CD14-positive monocyte (primary cell): ENCODE measurements at regions not wholly inside any gene's neighbourhood (a gene's known extent, or its start where the extent isn't known, plus 50 kb on each side); places are given as distances from the start of the nearest gene placed in this dataset.

Experiments used
- DNase-seq, 3 donors: peaks; one replicate each; pipeline ENCODE4 v3.0.0-alpha.2; 2011 to 2022
- H2AFZ ChIP-seq: 2 replicates; pipeline ENCODE4 v1.6.0; 2012; ENCODE audit warnings: mild to moderate bottlenecking, low read depth, low read length, inconsistent platforms; ENCODE audit not compliant: insufficient read depth, poor library complexity, severe bottlenecking
- H3K27ac ChIP-seq, 2 donors: 1 replicate in 1 of 2; 2 replicates in 1 of 2; pipeline ENCODE4 v1.5.1; 2012 to 2013; ENCODE audit warnings: low read length in 2 of 2, control low read depth in 1 of 2, inconsistent platforms in 1 of 2, low read depth in 1 of 2, mild to moderate bottlenecking in 1 of 2
- H3K27me3 ChIP-seq, 2 donors: one replicate each; pipeline versions ENCODE4 v1.6.0 to v1.6.1; 2011 to 2013; ENCODE audit warnings: low read length in 2 of 2; ENCODE audit not compliant: control insufficient read depth in 2 of 2, insufficient read depth in 2 of 2
- H3K36me3 ChIP-seq, 2 donors: replicated peaks in 1 of 2; 1 replicate in 1 of 2; 2 replicates in 1 of 2; pipeline versions ENCODE4 v1.5.1 to v1.6.1; 2012 to 2013; ENCODE audit warnings: low read length in 2 of 2, control low read depth in 1 of 2, inconsistent platforms in 1 of 2, mild to moderate bottlenecking in 1 of 2; ENCODE audit not compliant: insufficient read depth in 2 of 2, control insufficient read depth in 1 of 2
- H3K4me1 ChIP-seq, 2 donors: 1 replicate in 1 of 2; 2 replicates in 1 of 2; pipeline versions ENCODE4 v1.5.1 to v1.6.1; 2012 to 2013; ENCODE audit warnings: low read length in 2 of 2, control low read depth in 1 of 2, inconsistent platforms in 1 of 2, mild to moderate bottlenecking in 1 of 2, moderate library complexity in 1 of 2; ENCODE audit not compliant: insufficient read depth in 2 of 2, control insufficient read depth in 1 of 2
- H3K4me2 ChIP-seq: replicated peaks from 2 replicates; pipeline ENCODE3; 2012; ENCODE audit warnings: low read length, moderate library complexity, mild to moderate bottlenecking; ENCODE audit not compliant: poor library complexity, severe bottlenecking; ENCODE audit errors: extremely low read depth
- H3K4me3 ChIP-seq, 3 experiments: fragments of 200-600 bp in 1 of 3; sonication (generic) in 1 of 3; replicated peaks in 1 of 3; 1 replicate in 2 of 3; 2 replicates in 1 of 3; pipeline ENCODE4 v1.5.1; 2011 to 2013; ENCODE audit warnings: low read length in 3 of 3, mild to moderate bottlenecking in 3 of 3, control low read depth in 2 of 3, low read depth in 2 of 3, inconsistent platforms in 1 of 3, moderate library complexity in 1 of 3
- H3K79me2 ChIP-seq: 2 replicates; pipeline ENCODE4 v1.6.0; 2012; ENCODE audit warnings: mild to moderate bottlenecking, control low read depth, inconsistent platforms, low read length, moderate library complexity; ENCODE audit not compliant: insufficient read depth
- H3K9ac ChIP-seq: 2 replicates; pipeline ENCODE4 v1.6.0; 2017; ENCODE audit warnings: low read length, mild to moderate bottlenecking; ENCODE audit not compliant: insufficient read depth, poor library complexity, severe bottlenecking
- H3K9me3 ChIP-seq, 2 donors: replicated peaks in 1 of 2; 1 replicate in 1 of 2; 2 replicates in 1 of 2; pipeline versions ENCODE4 v1.5.1 to v1.6.1; 2012 to 2013; ENCODE audit warnings: low read length in 2 of 2, control low read depth in 1 of 2; ENCODE audit not compliant: control insufficient read depth in 1 of 2, insufficient read depth in 1 of 2
- H4K20me1 ChIP-seq: 2 replicates; pipeline ENCODE4 v1.6.0; 2012; ENCODE audit warnings: mild to moderate bottlenecking, low read length, control low read depth, moderate library complexity; ENCODE audit not compliant: insufficient read depth
- H3K27ac Mint-ChIP-seq, 7 donors: one replicate each; pipeline ENCODE4 v1.8.0; 2020; ENCODE audit warnings: mild to moderate bottlenecking in 7 of 7, mixed read lengths in 7 of 7, moderate library complexity in 6 of 7, inconsistent platforms in 2 of 7
- H3K27me3 Mint-ChIP-seq, 3 donors: one replicate each; pipeline ENCODE4 v1.8.0; 2021 to 2022; ENCODE audit warnings: low read depth in 3 of 3, mild to moderate bottlenecking in 3 of 3, mixed read lengths in 3 of 3, moderate library complexity in 3 of 3, inconsistent platforms in 1 of 3
- H3K36me3 Mint-ChIP-seq, 2 donors: one replicate each; pipeline ENCODE4 v1.8.0; 2020; ENCODE audit warnings: mixed read lengths in 2 of 2, inconsistent platforms in 1 of 2, mild to moderate bottlenecking in 1 of 2
- H3K4me1 Mint-ChIP-seq: one replicate; pipeline ENCODE4 v1.8.0; 2020; ENCODE audit warnings: mild to moderate bottlenecking, mixed read lengths
- H3K4me3 Mint-ChIP-seq, 2 donors: one replicate each; pipeline ENCODE4 v1.8.0; 2020; ENCODE audit warnings: mild to moderate bottlenecking in 2 of 2, mixed read lengths in 2 of 2, moderate library complexity in 1 of 2
- H3K9me3 Mint-ChIP-seq, 7 donors: one replicate each; pipeline ENCODE4 v1.8.0; 2020 to 2022; ENCODE audit warnings: mixed read lengths in 7 of 7, mild to moderate bottlenecking in 6 of 7, moderate library complexity in 6 of 7, inconsistent platforms in 2 of 7
- WGBS: methylation state at CpG from one replicate; pipeline ENCODE4 v1.1.5; 2013; ENCODE audit warnings: missing lambda C conversion rate; ENCODE audit not compliant: insufficient coverage; 5-methylcytosine and 5-hydroxymethylcytosine counted together
- intact Hi-C, 2 donors: fragments of 100-400 bp; cut with micrococcal nuclease; formaldehyde crosslinking; loops; one replicate each; pipeline versions ENCODE4 v1.15.0 to v1.15.1; 2023
- TF ChIP-seq, protein P1 (sequence below): fragments of 200-600 bp; IDR thresholded peaks from one replicate; pipeline ENCODE4 v1.8.0; 2022; ENCODE audit warnings: antibody characterized with exemption, mild to moderate bottlenecking

DNA sequence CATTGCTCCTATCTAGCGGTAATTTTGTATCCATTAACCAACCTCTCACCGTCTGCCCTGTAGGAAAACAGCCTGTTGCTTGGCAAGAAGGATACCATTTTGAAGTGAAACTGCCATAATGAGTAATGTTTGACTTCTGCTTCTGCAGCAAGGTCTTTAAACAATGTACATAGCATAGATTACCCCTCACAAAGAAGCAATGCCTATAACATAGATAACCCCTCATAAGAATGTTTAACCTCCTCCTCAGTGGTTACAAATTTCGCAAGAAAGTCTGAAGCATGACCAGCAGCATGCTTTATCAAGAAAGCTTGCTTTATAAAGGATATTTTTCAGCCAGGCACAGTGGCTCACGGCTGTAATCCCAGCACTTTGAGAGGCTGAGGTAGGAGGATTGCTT is 61.2 kb upstream of the MFGE8 start:
- WGBS = no CpG with 5 or more reads among the region's 4 CpGs
- H3K4me3 Mint-ChIP-seq = no peak overlapping the region
- intact Hi-C loops = no loop called here

DNA sequence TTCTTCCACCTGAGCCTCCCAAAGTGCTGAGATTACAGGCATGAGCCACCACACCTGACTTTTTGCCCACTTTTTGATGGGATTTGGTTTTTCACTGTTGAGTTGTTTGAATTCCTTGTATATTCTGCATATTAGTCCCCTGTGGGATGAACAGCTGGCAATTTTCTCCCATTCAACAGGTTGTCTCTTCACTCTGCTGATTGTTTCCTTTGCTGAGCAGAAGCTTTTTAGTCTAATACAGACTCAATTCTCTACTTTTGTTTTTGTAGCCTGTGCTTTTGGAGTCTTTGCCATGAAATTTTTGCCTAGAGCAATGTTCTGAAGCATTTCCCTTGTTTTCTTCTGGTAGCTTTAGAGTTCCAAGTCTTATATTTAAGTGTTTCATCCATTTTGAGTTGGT is 62.7 kb upstream of the MFGE8 start:
- Histone ChIP-seq H3K4me2 (no peak overlapping the region), H3K9me3 (peaks cover under 1 to 12% of the 10 kb centered on the region in 2 donors), H3K27me3 (no peaks in the 10 kb centered on the region), H3K36me3 (no peaks in the 10 kb centered on the region), H2AFZ (no peak overlapping the region), H4K20me1 (no peaks in the 10 kb centered on the region), H3K4me3 (no peak overlapping the region), H3K27ac (no peak overlapping the region), H3K9ac (no peak overlapping the region), H3K4me1 (no peaks in the 10 kb centered on the region), H3K79me2 (no peaks in the 10 kb centered on the region)
- Mint-ChIP-seq H3K4me1 (no peaks in the 10 kb centered on the region), H3K27ac (no peak overlapping the region), H3K4me3 (no peak overlapping the region), H3K9me3 (peaks cover 5 to 19% (median 10%) of the 10 kb centered on the region in 7 donors), H3K36me3 (no peaks in the 10 kb centered on the region), H3K27me3 (peaks cover 0 to 5% (median 4%) of the 10 kb centered on the region in 3 donors)
- TF ChIP-seq, protein P1, sequence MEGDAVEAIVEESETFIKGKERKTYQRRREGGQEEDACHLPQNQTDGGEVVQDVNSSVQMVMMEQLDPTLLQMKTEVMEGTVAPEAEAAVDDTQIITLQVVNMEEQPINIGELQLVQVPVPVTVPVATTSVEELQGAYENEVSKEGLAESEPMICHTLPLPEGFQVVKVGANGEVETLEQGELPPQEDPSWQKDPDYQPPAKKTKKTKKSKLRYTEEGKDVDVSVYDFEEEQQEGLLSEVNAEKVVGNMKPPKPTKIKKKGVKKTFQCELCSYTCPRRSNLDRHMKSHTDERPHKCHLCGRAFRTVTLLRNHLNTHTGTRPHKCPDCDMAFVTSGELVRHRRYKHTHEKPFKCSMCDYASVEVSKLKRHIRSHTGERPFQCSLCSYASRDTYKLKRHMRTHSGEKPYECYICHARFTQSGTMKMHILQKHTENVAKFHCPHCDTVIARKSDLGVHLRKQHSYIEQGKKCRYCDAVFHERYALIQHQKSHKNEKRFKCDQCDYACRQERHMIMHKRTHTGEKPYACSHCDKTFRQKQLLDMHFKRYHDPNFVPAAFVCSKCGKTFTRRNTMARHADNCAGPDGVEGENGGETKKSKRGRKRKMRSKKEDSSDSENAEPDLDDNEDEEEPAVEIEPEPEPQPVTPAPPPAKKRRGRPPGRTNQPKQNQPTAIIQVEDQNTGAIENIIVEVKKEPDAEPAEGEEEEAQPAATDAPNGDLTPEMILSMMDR = no peak
- DNase-seq = no peak
- intact Hi-C loops = no loop called here

More for the DNA sequence above, 61.2 kb upstream of the MFGE8 start:
- TF ChIP-seq, protein P1 = no peak
- no peak overlapping the region for H3K4me3 ChIP-seq
- H2AFZ ChIP-seq = no peak overlapping the region
- Mint-ChIP-seq H3K27ac (no peak overlapping the region), H3K36me3 (no peaks in the 10 kb centered on the region), H3K4me1 (no peaks in the 10 kb centered on the region), H3K9me3 (peaks cover 8 to 26% (median 19%) of the 10 kb centered on the region in 7 donors), H3K27me3 (peaks cover 0 to 6% (median 5%) of the 10 kb centered on the region in 3 donors)
- no peaks in the 10 kb centered on the region for H3K27me3 ChIP-seq
- H3K9me3 ChIP-seq = peaks cover 8 to 15% of the 10 kb centered on the region in 2 donors
- no peak for DNase-seq
- H3K9ac ChIP-seq = no peak overlapping the region
- H3K4me2 ChIP-seq = no peak overlapping the region
- no peaks in the 10 kb centered on the region for H3K36me3 ChIP-seq
- H3K4me1 ChIP-seq = no peaks in the 10 kb centered on the region
- H3K27ac ChIP-seq = no peak overlapping the region
- H3K79me2 ChIP-seq = no peaks in the 10 kb centered on the region
- no peaks in the 10 kb centered on the region for H4K20me1 ChIP-seq
